A549 (cell line): ENCODE measurements at regions not wholly inside any gene's neighbourhood (a gene's known extent, or its start where the extent isn't known, plus 50 kb on each side); places are given as distances from the start of the nearest gene placed in this dataset.

ENCODE experiments used
- ATAC-seq, 2 experiments: fragments of 200-7000 bp in 1 of 2; fragments of >200 bp in 1 of 2; cut with Nextera tagmentation in 1 of 2; cut with Tn5 transposase in 1 of 2; 3 replicates each; pipeline versions ENCODE4 v1.8.0 to v1.9.1; 2018 to 2020; ENCODE audit warnings: mild to moderate bottlenecking in 1 of 2, moderate library complexity in 1 of 2
- CTCF ChIA-PET: fragments of 300-600 bp; sonication (Branson Sonifier 250); formaldehyde crosslinking; extraction: SDS; loops from one replicate; lab custom pipeline; 2021; ENCODE audit warnings: antibody characterized with exemption, inconsistent platforms; lab: Yijun Ruan, JAX
- POLR2A ChIA-PET: fragments of 350-600 bp; formaldehyde crosslinking; extraction: SDS; loops from one replicate; lab custom pipeline; 2021; ENCODE audit warnings: antibody characterized with exemption, inconsistent platforms; lab: Yijun Ruan, JAX
- DNase-seq, 2 experiments: peaks; one replicate each; pipeline versions ENCODE4 v3.0.0 to v3.0.0-alpha.2; 2011 to 2016; ENCODE audit warnings: low read depth in 1 of 2, low spot score in 1 of 2
- FAIRE-seq: peaks from 2 replicates; lab custom pipeline; 2011; peaks lifted over from hg19 to GRCh38; lab: Jason Lieb, UNC
- H3K27ac ChIP-seq, 2 experiments: fragments of >200 bp; sonication (Bioruptor Twin); formaldehyde crosslinking; 3 replicates each; pipeline ENCODE4 v1.5.1; 2016 to 2017
- H3K4me1 ChIP-seq: fragments of >200 bp; sonication (Bioruptor Twin); formaldehyde crosslinking; 3 replicates; pipeline ENCODE4 v1.6.1; 2016
- H3K4me2 ChIP-seq: fragments of >200 bp; sonication (Bioruptor Twin); formaldehyde crosslinking; 3 replicates; pipeline ENCODE4 v1.6.1; 2016
- H3K4me3 ChIP-seq: fragments of >200 bp; sonication (Bioruptor Twin); formaldehyde crosslinking; 3 replicates; pipeline ENCODE4 v1.5.1; 2016
- H3K9me3 ChIP-seq: fragments of >200 bp; sonication (Bioruptor Twin); formaldehyde crosslinking; 3 replicates; pipeline ENCODE4 v1.6.1; 2016
- BHLHE40 ChIP-seq: IDR thresholded peaks from 2 replicates; pipeline ENCODE4 v1.6.1; 2012; ENCODE audit warnings: low read depth, low read length, inconsistent platforms
- CHD2 ChIP-seq: fragments of 150-350 bp; IDR thresholded peaks from 2 replicates; pipeline ENCODE4 v1.6.1; 2014; ENCODE audit warnings: low read length; ENCODE audit not compliant: partially characterized antibody
- CHD4 ChIP-seq: fragments of 200-600 bp; sonication (generic); IDR thresholded peaks from 2 replicates; pipeline ENCODE4 v1.6.1; 2016; ENCODE audit warnings: antibody characterized with exemption, mild to moderate bottlenecking, borderline replicate concordance
- EHMT2 ChIP-seq: fragments of 200-600 bp; sonication (generic); IDR thresholded peaks from 2 replicates; pipeline ENCODE4 v1.6.1; 2016; ENCODE audit warnings: antibody characterized with exemption, low read depth, mild to moderate bottlenecking, moderate library complexity
- ELK1 ChIP-seq: fragments of 150-350 bp; IDR thresholded peaks from 2 replicates; pipeline ENCODE4 v1.6.1; 2014; ENCODE audit warnings: low read depth, mild to moderate bottlenecking, low read length
- EP300 ChIP-seq, 2 experiments: fragments of >200 bp; sonication (Bioruptor Twin); formaldehyde crosslinking; IDR thresholded peaks; 2 replicates in 1 of 2; 3 replicates in 1 of 2; pipeline ENCODE4 v1.6.1; 2016 to 2017
- FOSL2 ChIP-seq, 2 experiments: fragments of 450-650 bp in 1 of 2; fragments of >200 bp in 1 of 2; sonication (Bioruptor Twin) in 1 of 2; formaldehyde crosslinking; IDR thresholded peaks; 2 replicates each; pipeline versions ENCODE4 v1.5.0 to v1.6.1; 2016 to 2020; ENCODE audit warnings: mild to moderate bottlenecking in 1 of 2, moderate library complexity in 1 of 2
- FOXS1 ChIP-seq: fragments of 250-450 bp; sonication (Bioruptor Pico); IDR thresholded peaks from 2 replicates; pipeline ENCODE4 v1.5.0; 2020; ENCODE audit warnings: mild to moderate bottlenecking, moderate library complexity
- HOXA7 ChIP-seq: fragments of 250-450 bp; sonication (Bioruptor Pico); IDR thresholded peaks from 2 replicates; pipeline ENCODE4 v1.5.0; 2020; ENCODE audit warnings: mild to moderate bottlenecking, moderate library complexity
- HOXB5 ChIP-seq: fragments of 250-450 bp; sonication (Bioruptor Pico); IDR thresholded peaks from 2 replicates; pipeline ENCODE4 v1.5.0; 2020; ENCODE audit warnings: mild to moderate bottlenecking, moderate library complexity
- JUN ChIP-seq, 2 experiments: fragments of >200 bp; sonication (Bioruptor Twin); formaldehyde crosslinking; IDR thresholded peaks; 2 replicates in 1 of 2; 3 replicates in 1 of 2; pipeline ENCODE4 v1.6.1; 2016 to 2017
- JUNB ChIP-seq: fragments of >200 bp; sonication (Bioruptor Twin); formaldehyde crosslinking; IDR thresholded peaks from 2 replicates; pipeline ENCODE4 v1.6.1; 2016
- MAFK ChIP-seq: fragments of 450-650 bp; IDR thresholded peaks from 2 replicates; pipeline ENCODE4 v1.6.1; 2014; ENCODE audit not compliant: partially characterized antibody
- MYC ChIP-seq: IDR thresholded peaks from 2 replicates; pipeline ENCODE4 v1.6.1; 2012; ENCODE audit warnings: mild to moderate bottlenecking, inconsistent platforms, low read length, improper control_type of control experiment, borderline replicate concordance
- NFE2L2 ChIP-seq: fragments of 150-350 bp; conservative IDR thresholded peaks from 2 replicates; pipeline ENCODE4 v1.6.1; 2014; ENCODE audit warnings: low read length
- PBX3 ChIP-seq: IDR thresholded peaks from 2 replicates; pipeline ENCODE4 v1.6.1; 2012
- PHF8 ChIP-seq: fragments of 200-600 bp; sonication (generic); IDR thresholded peaks from 2 replicates; pipeline ENCODE4 v1.6.1; 2016; ENCODE audit warnings: low read depth, mild to moderate bottlenecking, antibody characterized with exemption, moderate library complexity, borderline replicate concordance
- POLR2AphosphoS2 ChIP-seq: conservative IDR thresholded peaks from 2 replicates; pipeline ENCODE4 v1.6.1; 2012; ENCODE audit warnings: low read length, improper control_type of control experiment, inconsistent platforms
- RNF2 ChIP-seq: fragments of 200-600 bp; sonication (generic); IDR thresholded peaks from 2 replicates; pipeline ENCODE4 v1.6.1; 2016; ENCODE audit warnings: low read depth, mild to moderate bottlenecking, antibody characterized with exemption, moderate library complexity, borderline replicate concordance
- SREBF2 ChIP-seq: fragments of 450-650 bp; IDR thresholded peaks from 2 replicates; pipeline ENCODE4 v1.6.1; 2014; ENCODE audit warnings: mild to moderate bottlenecking, moderate library complexity
- TFCP2L1 ChIP-seq: fragments of 250-450 bp; sonication (Bioruptor Pico); IDR thresholded peaks from 2 replicates; pipeline ENCODE4 v1.5.0; 2021; ENCODE audit warnings: mild to moderate bottlenecking
- TP53 ChIP-seq: fragments of 250-450 bp; sonication (Bioruptor Pico); IDR thresholded peaks from 2 replicates; pipeline ENCODE4 v1.5.0; 2021; ENCODE audit warnings: mild to moderate bottlenecking, moderate library complexity
- ZFP36 ChIP-seq: fragments of 450-650 bp; IDR thresholded peaks from 2 replicates; pipeline ENCODE4 v1.6.1; 2014; ENCODE audit warnings: borderline replicate concordance; ENCODE audit not compliant: partially characterized antibody
- ZNF302 ChIP-seq: fragments of 250-450 bp; sonication (Bioruptor Pico); IDR thresholded peaks from 2 replicates; pipeline ENCODE4 v1.9.0; 2021; ENCODE audit warnings: inconsistent platforms, mild to moderate bottlenecking, moderate library complexity
- ZSCAN20 ChIP-seq: fragments of 250-450 bp; sonication (Bioruptor Pico); IDR thresholded peaks from 2 replicates; pipeline ENCODE4 v1.8.0; 2022; ENCODE audit warnings: mild to moderate bottlenecking, moderate library complexity
- WGBS: methylation state at CpG from one replicate; pipeline ENCODE4 v1.1.6; 2017; ENCODE audit errors: missing lambda C conversion rate; 5-methylcytosine and 5-hydroxymethylcytosine counted together
- TF ChIP-seq, protein P1 (sequence below): IDR thresholded peaks from 2 replicates; pipeline ENCODE4 v1.6.1; 2012
- TF ChIP-seq, protein P2 (sequence below): fragments of 250-450 bp; sonication (Bioruptor Pico); IDR thresholded peaks from 2 replicates; pipeline ENCODE4 v1.5.0; 2021; ENCODE audit warnings: mild to moderate bottlenecking, moderate library complexity, borderline replicate concordance
- TF ChIP-seq, protein P3 (sequence below): fragments of >200 bp; sonication (Bioruptor Twin); formaldehyde crosslinking; IDR thresholded peaks from 3 replicates; pipeline ENCODE4 v1.6.1; 2016

DNA sequence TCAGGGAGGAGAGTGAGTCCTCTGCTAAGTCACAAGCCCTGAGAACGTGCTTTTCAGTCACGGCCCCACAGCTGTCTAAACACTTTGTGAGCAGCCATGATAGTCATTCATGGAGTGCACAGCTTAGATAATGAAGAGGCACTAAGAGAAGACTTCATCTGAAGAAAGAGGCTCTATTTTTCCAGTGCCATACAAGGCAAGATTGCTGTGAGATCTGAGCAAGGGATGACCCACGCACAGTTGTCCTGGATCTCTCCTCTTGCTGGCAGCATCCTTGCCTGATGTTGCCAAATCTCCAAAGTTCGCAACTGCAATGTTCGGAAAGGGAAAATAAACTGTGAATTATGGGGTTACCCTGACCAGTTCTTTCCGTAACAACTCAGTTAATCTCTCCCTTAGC is 418.7 kb downstream of the MEIS1 start:
- WGBS: 35% methylated on average over 6 of the region's 6 CpGs
- FAIRE-seq: no peak
- CTCF ChIA-PET: interaction anchor here (0.5 to 0.7 kb wide), 2 partner anchors 10 to 75 kb away, joined by 3 read pairs; no protein-coding TSS in a partner anchor

DNA sequence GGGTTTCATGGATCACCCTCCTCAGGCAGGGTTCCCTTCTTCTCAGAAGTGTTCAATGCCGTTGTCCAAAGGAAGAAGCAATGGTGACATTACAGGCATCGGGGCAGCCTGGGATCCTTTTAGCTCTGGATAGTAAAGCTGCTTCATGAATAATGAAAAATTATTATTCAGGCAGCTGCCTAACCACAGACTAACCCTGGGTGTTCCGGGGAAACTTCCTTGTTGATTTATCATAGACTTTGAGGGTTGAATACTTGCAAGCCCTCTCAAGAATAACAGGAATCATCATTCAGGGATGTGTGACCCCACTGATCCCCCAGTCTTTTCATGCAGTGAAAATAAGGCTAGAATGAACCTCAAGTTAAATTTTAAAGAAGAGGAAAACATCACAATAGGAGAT is 419.4 kb downstream of the MEIS1 start:
- H3K4me2 ChIP-seq: no peak overlapping the region
- CTCF ChIA-PET: no interaction called here

More for the DNA sequence above, 418.7 kb downstream of the MEIS1 start:
- no peak for DNase-seq
- no peak for ATAC-seq
- no peak overlapping the region for H3K4me3 ChIP-seq
- H3K4me1 ChIP-seq: no peaks in the 10 kb centered on the region
- no peak overlapping the region for H3K4me2 ChIP-seq
- no peaks in the 10 kb centered on the region for H3K9me3 ChIP-seq
- no peak for TF ChIP-seq BHLHE40
- TF ChIP-seq POLR2AphosphoS2: no peak
- TF ChIP-seq ZSCAN20 (CRISPR knock-in tag): no peak
- TF ChIP-seq HOXA7 (CRISPR knock-in tag): no peak
- no peak for TF ChIP-seq PHF8
- no peak for TF ChIP-seq ZNF302
- no peak for TF ChIP-seq FOXS1 (CRISPR knock-in tag)
- TF ChIP-seq MYC: no peak
- no peak for TF ChIP-seq ZFP36
- no peak for TF ChIP-seq NFE2L2
- TF ChIP-seq CHD2: no peak
- no peak for TF ChIP-seq RNF2
- TF ChIP-seq JUNB: no peak
- TF ChIP-seq EHMT2: no peak
- TF ChIP-seq, protein P1, sequence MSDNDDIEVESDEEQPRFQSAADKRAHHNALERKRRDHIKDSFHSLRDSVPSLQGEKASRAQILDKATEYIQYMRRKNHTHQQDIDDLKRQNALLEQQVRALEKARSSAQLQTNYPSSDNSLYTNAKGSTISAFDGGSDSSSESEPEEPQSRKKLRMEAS: no peak
- TF ChIP-seq, protein P2, sequence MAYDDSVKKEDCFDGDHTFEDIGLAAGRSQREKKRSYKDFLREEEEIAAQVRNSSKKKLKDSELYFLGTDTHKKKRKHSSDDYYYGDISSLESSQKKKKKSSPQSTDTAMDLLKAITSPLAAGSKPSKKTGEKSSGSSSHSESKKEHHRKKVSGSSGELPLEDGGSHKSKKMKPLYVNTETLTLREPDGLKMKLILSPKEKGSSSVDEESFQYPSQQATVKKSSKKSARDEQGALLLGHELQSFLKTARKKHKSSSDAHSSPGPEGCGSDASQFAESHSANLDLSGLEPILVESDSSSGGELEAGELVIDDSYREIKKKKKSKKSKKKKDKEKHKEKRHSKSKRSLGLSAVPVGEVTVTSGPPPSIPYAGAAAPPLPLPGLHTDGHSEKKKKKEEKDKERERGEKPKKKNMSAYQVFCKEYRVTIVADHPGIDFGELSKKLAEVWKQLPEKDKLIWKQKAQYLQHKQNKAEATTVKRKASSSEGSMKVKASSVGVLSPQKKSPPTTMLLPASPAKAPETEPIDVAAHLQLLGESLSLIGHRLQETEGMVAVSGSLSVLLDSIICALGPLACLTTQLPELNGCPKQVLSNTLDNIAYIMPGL: no peak
- TF ChIP-seq PBX3: no peak
- no peak for TF ChIP-seq TP53
- POLR2A ChIA-PET: no interaction called here
- H3K27ac ChIP-seq: no peak overlapping the region

More for the DNA sequence above, 419.4 kb downstream of the MEIS1 start:
- Histone ChIP-seq H3K9me3 (no peaks in the 10 kb centered on the region), H3K4me1 (no peaks in the 10 kb centered on the region), H3K27ac (no peak overlapping the region), H3K4me3 (no peak overlapping the region)
- no peak for FAIRE-seq
- no peak for DNase-seq
- no peak for ATAC-seq
- TF ChIP-seq TFCP2L1 (CRISPR knock-in tag) (no peak), MAFK (no peak), BHLHE40 (no peak), EP300 (IDR thresholded peaks at IDR 0.05) (no peak), MYC (no peak), SREBF2 (no peak), FOSL2 (IDR thresholded peaks at IDR 0.05) (no peak), FOSL2 (CRISPR knock-in tag; IDR thresholded peaks at IDR 0.05) (no peak), ELK1 (no peak), RNF2 (no peak), HOXA7 (CRISPR knock-in tag) (no peak), JUN (IDR thresholded peaks at IDR 0.05) (no peak), HOXB5 (CRISPR knock-in tag) (no peak), EHMT2 (no peak), CHD4 (no peak), PHF8 (no peak)
- TF ChIP-seq, protein P3, sequence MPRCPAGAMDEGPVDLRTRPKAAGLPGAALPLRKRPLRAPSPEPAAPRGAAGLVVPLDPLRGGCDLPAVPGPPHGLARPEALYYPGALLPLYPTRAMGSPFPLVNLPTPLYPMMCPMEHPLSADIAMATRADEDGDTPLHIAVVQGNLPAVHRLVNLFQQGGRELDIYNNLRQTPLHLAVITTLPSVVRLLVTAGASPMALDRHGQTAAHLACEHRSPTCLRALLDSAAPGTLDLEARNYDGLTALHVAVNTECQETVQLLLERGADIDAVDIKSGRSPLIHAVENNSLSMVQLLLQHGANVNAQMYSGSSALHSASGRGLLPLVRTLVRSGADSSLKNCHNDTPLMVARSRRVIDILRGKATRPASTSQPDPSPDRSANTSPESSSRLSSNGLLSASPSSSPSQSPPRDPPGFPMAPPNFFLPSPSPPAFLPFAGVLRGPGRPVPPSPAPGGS: no peak
- 14% methylated on average over 3 of the region's 3 CpGs for WGBS
- POLR2A ChIA-PET: no interaction called here
